Thyroid gland (tissue), 4 donors: ENCODE measurements at regions not wholly inside any gene's neighbourhood (a gene's known extent, or its start where the extent isn't known, plus 50 kb on each side); places are given as distances from the start of the nearest gene placed in this dataset.

Experiments
- DNase-seq, 2 donors: peaks; one replicate each; pipeline ENCODE4 v3.0.0-alpha.2; 2019
- H3K27ac ChIP-seq, 3 donors: fragments of 200-600 bp; sonication (generic); 1 replicate in 2 of 3; 2 replicates in 1 of 3; pipeline ENCODE4 v1.5.1; 2016 to 2019; ENCODE audit warnings: mild to moderate bottlenecking in 1 of 3, moderate library complexity in 1 of 3
- H3K27me3 ChIP-seq: fragments of 200-600 bp; sonication (generic); one replicate; pipeline ENCODE4 v1.5.1; 2019
- H3K36me3 ChIP-seq, 2 donors: fragments of 200-600 bp; sonication (generic); one replicate each; pipeline ENCODE4 v1.5.1; 2016 to 2019
- H3K4me1 ChIP-seq, 2 donors: fragments of 200-600 bp; sonication (generic); one replicate each; pipeline ENCODE4 v1.5.1; 2017 to 2019
- H3K4me3 ChIP-seq, 3 donors: fragments of 200-600 bp; sonication (generic); replicated peaks in 1 of 3; 1 replicate in 2 of 3; 2 replicates in 1 of 3; pipeline ENCODE4 v1.5.1; 2016; ENCODE audit warnings: mild to moderate bottlenecking in 1 of 3
- H3K9me3 ChIP-seq: fragments of 200-600 bp; sonication (generic); one replicate; pipeline ENCODE4 v1.5.1; 2017
- POLR2A ChIP-seq, 2 donors: fragments of 450-650 bp; IDR thresholded peaks; one replicate each; pipeline ENCODE4 v1.6.1; 2017; ENCODE audit warnings: antibody characterized with exemption in 2 of 2, mild to moderate bottlenecking in 2 of 2, moderate library complexity in 1 of 2
- WGBS, 2 donors: methylation state at CpG; one replicate each; pipeline ENCODE4 v1.1.5; 2017; 5-methylcytosine and 5-hydroxymethylcytosine counted together
- intact Hi-C: fragments of 100-400 bp; cut with DNase I; formaldehyde crosslinking; loops from one replicate; pipeline ENCODE4 v1.15.1; 2023
- TF ChIP-seq, protein P1 (sequence below), 6 experiments: fragments of 200-600 bp in 3 of 6; fragments of 450-650 bp in 3 of 6; sonication (generic) in 3 of 6; IDR thresholded peaks; one replicate each; pipeline ENCODE4 v1.5.1; 2016 to 2019; ENCODE audit warnings: antibody characterized with exemption in 6 of 6, mild to moderate bottlenecking in 2 of 6, inconsistent platforms in 1 of 6, moderate library complexity in 1 of 6

- H3K27me3 ChIP-seq, result no peaks in the 10 kb centered on the region
- no peak overlapping the region for H3K4me3 ChIP-seq
- intact Hi-C loops, result no loop called here
- no peaks in the 10 kb centered on the region for H3K4me1 ChIP-seq
- H3K36me3 ChIP-seq, result no peaks in the 10 kb centered on the region
- H3K9me3 ChIP-seq, result peaks cover 8% of the 10 kb centered on the region
- TF ChIP-seq, protein P1, sequence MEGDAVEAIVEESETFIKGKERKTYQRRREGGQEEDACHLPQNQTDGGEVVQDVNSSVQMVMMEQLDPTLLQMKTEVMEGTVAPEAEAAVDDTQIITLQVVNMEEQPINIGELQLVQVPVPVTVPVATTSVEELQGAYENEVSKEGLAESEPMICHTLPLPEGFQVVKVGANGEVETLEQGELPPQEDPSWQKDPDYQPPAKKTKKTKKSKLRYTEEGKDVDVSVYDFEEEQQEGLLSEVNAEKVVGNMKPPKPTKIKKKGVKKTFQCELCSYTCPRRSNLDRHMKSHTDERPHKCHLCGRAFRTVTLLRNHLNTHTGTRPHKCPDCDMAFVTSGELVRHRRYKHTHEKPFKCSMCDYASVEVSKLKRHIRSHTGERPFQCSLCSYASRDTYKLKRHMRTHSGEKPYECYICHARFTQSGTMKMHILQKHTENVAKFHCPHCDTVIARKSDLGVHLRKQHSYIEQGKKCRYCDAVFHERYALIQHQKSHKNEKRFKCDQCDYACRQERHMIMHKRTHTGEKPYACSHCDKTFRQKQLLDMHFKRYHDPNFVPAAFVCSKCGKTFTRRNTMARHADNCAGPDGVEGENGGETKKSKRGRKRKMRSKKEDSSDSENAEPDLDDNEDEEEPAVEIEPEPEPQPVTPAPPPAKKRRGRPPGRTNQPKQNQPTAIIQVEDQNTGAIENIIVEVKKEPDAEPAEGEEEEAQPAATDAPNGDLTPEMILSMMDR (IDR thresholded peaks at IDR 0.05), result no peak
- TF ChIP-seq POLR2A (IDR thresholded peaks at IDR 0.05), result no peak
- DNase-seq, result no peak
- WGBS, 2 donors, result 43 to 86% methylated on average over 1 to 5 of the region's 5 CpGs
- H3K27ac ChIP-seq, result no peak overlapping the region
These were observed 143.4 kb downstream of the TMEM168 start for GRCh38 chr7:112646783-112647182.

DNA sequence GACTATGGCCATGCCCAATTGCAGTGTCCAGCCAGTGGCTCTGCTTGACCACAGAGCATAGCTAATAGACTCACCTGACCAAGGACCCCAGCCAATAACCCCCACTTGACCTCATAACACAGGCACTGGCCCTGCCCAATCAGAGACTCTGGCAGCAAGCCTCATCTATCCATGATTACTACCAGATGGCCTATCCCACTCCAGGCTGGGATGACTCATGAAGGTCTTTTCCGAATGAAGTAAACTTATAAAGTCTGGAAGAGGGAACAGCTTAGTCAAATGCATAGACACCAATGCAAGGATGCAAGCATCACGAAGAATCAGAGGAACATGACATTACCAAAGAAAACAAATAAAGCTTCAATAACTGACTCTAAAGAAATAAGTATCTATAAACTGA lies 141.4 kb downstream of the TMEM168 start:
- no peak overlapping the region for H3K27ac ChIP-seq
- intact Hi-C loops, result no loop called here
- WGBS, 2 donors, result 78 to 88% methylated on average over 2 of the region's 2 CpGs

GRCh38 chr7:112649560-112649959 lies 140.6 kb downstream of the TMEM168 start:
- Histone ChIP-seq H3K27ac (no peak overlapping the region), H3K36me3 (no peaks in the 10 kb centered on the region), H3K27me3 (no peaks in the 10 kb centered on the region), H3K9me3 (peaks cover 8% of the 10 kb centered on the region), H3K4me3 (no peak overlapping the region), H3K4me1 (no peaks in the 10 kb centered on the region)
- intact Hi-C loops, result no loop called here
- TF ChIP-seq, protein P1 (IDR thresholded peaks at IDR 0.05), result no peak
- no peak for TF ChIP-seq POLR2A (IDR thresholded peaks at IDR 0.05)
- DNase-seq, result no peak

More for the DNA sequence above, 141.4 kb downstream of the TMEM168 start:
- DNase-seq, result no peak
- TF ChIP-seq POLR2A (IDR thresholded peaks at IDR 0.05), result no peak
- TF ChIP-seq, protein P1 (IDR thresholded peaks at IDR 0.05), result no peak
- Histone ChIP-seq H3K36me3 (no peaks in the 10 kb centered on the region), H3K9me3 (peaks cover 8% of the 10 kb centered on the region), H3K4me1 (no peaks in the 10 kb centered on the region), H3K27me3 (no peaks in the 10 kb centered on the region), H3K4me3 (no peak overlapping the region)

DNA sequence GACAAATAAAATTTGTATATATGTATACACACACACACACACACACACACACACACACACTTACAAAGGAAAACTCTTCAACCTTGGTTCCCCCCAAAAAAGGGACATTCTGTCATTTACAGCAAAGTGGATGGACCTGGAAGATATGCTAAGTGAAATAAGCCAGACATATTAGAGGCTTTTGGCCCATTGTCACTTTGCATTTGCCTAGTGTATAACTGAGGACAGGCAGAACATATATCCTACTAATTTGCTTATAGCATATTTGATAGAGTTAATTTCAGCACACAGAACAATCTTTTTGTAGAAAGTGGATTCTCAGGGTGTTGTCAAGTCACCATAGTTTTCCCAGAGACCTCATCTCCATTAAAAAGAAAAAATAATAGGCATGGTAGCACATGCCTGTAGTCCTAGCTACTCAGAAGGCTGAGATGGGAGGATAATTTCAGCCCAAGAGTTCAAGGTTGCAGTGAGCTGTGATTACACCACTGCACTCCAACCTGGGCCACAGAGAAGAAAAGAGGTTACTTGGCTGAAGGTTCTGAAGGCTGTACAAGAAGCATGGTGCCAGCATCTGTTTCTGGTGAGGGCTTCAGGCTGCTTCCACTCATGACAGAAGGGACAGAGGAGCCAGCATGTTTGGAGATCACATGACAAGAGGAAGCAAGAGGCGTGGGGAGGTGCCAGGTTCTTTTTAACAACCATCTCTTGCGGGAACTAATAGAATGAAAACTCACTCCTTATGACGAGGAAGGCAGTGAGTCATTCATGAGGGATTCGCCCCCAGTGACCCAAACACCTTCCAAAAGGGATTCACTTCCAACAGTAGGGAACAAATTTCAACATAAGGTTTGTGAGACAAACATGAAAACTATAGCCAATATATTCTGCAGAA lies 135.6 kb downstream of the TMEM168 start:
- Histone ChIP-seq H3K9me3 (peaks cover 8% of the 10 kb centered on the region), H3K27ac (no peak overlapping the region), H3K4me3 (no peak overlapping the region), H3K27me3 (no peaks in the 10 kb centered on the region), H3K36me3 (no peaks in the 10 kb centered on the region), H3K4me1 (no peaks in the 10 kb centered on the region)
- no peak for DNase-seq
- TF ChIP-seq POLR2A (IDR thresholded peaks at IDR 0.05), result no peak
- TF ChIP-seq, protein P1 (IDR thresholded peaks at IDR 0.05), result no peak
- WGBS, 2 donors, result 76 to 78% methylated on average over 4 of the region's 4 CpGs
- intact Hi-C loops, result no loop called here

DNA sequence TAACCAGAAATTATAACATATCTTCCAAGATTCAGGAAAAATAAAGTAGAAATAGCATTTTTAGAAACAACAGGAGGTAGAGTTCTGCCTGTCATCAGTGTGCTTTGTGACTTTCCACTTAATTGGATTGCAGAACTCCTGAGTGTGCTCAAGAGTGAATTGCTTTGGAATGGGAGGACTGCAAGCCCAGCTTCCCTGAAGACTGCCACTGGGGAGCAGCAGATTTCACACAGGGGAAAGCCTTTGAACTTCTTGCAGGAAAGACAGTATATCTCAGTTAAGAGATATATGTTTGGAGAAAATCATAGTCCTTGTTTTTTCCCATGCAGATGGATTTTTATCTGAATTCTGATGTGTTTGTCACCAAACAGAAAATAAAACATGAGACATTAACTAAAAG lies 124.5 kb downstream of the TMEM168 start:
- H3K27ac ChIP-seq, result no peak overlapping the region
- H3K4me1 ChIP-seq, result no peaks in the 10 kb centered on the region
- no peaks in the 10 kb centered on the region for H3K36me3 ChIP-seq
- H3K4me3 ChIP-seq, result no peak overlapping the region
- intact Hi-C loops, result no loop called here
- H3K9me3 ChIP-seq, result no peaks in the 10 kb centered on the region
- TF ChIP-seq POLR2A (IDR thresholded peaks at IDR 0.05), result no peak
- TF ChIP-seq, protein P1 (IDR thresholded peaks at IDR 0.05), result no peak
- no peak for DNase-seq
- no peaks in the 10 kb centered on the region for H3K27me3 ChIP-seq
